ENCODE measurements at regions not wholly inside any gene's neighbourhood (a gene's known extent, or its start where the extent isn't known, plus 50 kb on each side); places are given as distances from the start of the nearest gene placed in this dataset.

DNA sequence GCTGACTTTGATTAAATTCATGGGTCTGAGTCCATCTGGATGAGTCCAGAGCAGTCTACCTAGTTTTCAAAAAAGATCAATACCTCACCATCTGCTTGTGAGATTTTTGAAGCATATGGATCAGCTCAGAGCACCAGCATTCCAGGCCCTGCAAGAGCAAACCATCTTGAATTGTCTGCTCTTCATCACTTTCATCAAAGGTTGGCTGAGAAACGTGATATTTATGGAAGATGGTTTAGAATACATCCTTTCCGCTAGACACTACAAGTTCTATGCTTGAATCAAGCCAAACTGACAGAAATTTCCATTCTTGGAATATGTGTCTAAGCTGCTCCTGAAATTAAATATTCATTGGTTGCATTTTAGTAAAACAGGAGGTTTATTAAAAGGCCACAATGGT is 190.3 kb downstream of the KCNRG start:
- TF ChIP-seq, protein P1, sequence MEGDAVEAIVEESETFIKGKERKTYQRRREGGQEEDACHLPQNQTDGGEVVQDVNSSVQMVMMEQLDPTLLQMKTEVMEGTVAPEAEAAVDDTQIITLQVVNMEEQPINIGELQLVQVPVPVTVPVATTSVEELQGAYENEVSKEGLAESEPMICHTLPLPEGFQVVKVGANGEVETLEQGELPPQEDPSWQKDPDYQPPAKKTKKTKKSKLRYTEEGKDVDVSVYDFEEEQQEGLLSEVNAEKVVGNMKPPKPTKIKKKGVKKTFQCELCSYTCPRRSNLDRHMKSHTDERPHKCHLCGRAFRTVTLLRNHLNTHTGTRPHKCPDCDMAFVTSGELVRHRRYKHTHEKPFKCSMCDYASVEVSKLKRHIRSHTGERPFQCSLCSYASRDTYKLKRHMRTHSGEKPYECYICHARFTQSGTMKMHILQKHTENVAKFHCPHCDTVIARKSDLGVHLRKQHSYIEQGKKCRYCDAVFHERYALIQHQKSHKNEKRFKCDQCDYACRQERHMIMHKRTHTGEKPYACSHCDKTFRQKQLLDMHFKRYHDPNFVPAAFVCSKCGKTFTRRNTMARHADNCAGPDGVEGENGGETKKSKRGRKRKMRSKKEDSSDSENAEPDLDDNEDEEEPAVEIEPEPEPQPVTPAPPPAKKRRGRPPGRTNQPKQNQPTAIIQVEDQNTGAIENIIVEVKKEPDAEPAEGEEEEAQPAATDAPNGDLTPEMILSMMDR (IDR thresholded peaks at IDR 0.05) = no peak
- no peak for TF ChIP-seq EP300 (IDR thresholded peaks at IDR 0.05)

Measured in esophagus muscularis mucosa (tissue), 3 donors.